Ectodermal cell (in vitro differentiated cells): ENCODE measurements at regions not wholly inside any gene's neighbourhood (a gene's known extent, or its start where the extent isn't known, plus 50 kb on each side); places are given as distances from the start of the nearest gene placed in this dataset.

Source experiments
- H3K27ac ChIP-seq: 2 replicates; pipeline ENCODE4 v1.7.0; 2013; ENCODE audit warnings: mild to moderate bottlenecking, low read depth, low read length; ENCODE audit not compliant: insufficient read depth, poor library complexity, severe bottlenecking
- H3K27me3 ChIP-seq: 2 replicates; pipeline ENCODE4 v1.7.0; 2013; ENCODE audit warnings: mild to moderate bottlenecking, low read length; ENCODE audit not compliant: insufficient read depth, control insufficient read depth, poor library complexity, severe bottlenecking
- H3K36me3 ChIP-seq: one replicate; pipeline ENCODE4 v1.7.0; 2013; ENCODE audit warnings: low read length; ENCODE audit not compliant: control insufficient read depth, insufficient read depth
- H3K4me1 ChIP-seq: one replicate; pipeline ENCODE4 v1.7.0; 2013; ENCODE audit warnings: low read length; ENCODE audit not compliant: control insufficient read depth, insufficient read depth
- H3K4me3 ChIP-seq: 2 replicates; pipeline ENCODE4 v1.7.0; 2013; ENCODE audit warnings: low read depth, low read length, control low read depth; ENCODE audit not compliant: insufficient read depth
- H3K9me3 ChIP-seq: 2 replicates; pipeline ENCODE4 v1.7.0; 2013; ENCODE audit warnings: mild to moderate bottlenecking, low read length, moderate library complexity; ENCODE audit not compliant: control insufficient read depth
- WGBS, 2 experiments: methylation state at CpG; one replicate each; pipeline ENCODE4 v1.1.7; 2013; ENCODE audit warnings: missing lambda C conversion rate in 2 of 2; 5-methylcytosine and 5-hydroxymethylcytosine counted together

DNA sequence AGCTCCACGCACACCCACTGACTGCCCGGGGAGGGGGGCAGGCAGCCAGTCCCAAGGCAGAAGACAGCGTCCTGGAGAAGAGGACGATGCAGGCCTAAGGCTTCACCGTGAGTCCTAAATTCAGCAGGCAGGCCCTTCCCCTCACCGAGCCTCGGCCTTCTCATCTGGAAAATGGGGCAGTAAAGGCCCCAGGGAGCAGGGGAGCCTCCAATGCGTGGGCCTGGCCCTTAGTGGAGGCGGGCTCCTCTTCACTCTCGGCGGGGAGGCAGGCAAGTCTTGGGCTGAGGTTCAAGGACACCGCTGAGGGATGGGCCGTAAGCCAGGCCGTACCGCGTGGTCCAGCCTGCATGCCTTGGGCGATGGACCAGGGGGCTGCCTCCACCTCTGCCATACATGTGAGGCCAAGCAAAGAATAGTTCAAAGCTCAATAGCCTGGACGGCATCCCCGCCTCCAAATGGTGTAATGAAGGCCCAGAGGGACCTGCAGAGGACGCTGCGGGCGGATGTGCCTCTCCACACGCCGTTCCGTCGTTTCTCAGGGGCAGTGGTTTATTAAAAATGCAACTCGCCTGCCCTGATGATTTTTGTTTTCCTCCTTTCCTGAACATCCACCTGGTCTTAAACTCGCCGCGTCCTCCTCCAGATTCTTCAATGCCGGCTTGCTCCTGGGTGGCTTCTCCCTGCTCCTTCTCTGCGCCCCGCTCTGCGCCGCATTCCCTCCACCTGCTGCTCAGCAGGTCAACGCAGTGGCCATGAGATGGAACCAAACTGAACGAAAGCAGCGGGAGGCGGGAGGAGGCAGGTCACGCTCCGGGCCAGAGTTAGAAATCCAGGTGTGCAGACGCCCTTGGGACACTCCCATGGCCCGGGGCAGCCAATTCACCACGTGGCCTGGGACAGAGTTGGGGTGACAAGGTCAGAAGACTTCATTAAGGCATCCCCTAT is 627.8 kb downstream of the TBC1D22A start:
- H3K4me3 ChIP-seq = no peak overlapping the region
- H3K9me3 ChIP-seq = peaks cover 7% of the 10 kb centered on the region
- H3K4me1 ChIP-seq = no peaks in the 10 kb centered on the region
- WGBS, 2 experiments = 82 to 83% methylated on average over 44 of the region's 44 CpGs
- no peak overlapping the region for H3K27ac ChIP-seq
- H3K27me3 ChIP-seq = no peaks in the 10 kb centered on the region
- H3K36me3 ChIP-seq = no peaks in the 10 kb centered on the region

DNA sequence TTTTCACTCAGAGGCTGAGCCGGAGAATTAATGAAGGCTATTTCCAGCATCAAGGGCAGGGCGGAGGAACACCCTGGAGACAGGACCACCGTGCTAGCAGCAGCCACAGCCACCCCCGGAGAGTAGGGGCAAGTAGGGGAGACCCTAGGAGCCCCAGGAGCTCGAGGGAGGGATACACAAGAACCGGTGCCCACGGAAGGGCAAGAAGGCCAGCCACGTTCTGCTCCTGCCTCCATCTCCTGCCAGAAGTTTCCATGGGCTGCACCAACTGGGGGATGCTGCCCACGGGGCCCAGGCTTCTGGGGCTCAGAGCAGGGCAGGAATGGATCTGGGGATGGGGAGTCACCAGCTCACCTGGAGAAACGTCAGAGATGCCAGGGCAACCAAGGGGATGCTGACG is 626.8 kb downstream of the TBC1D22A start:
- H3K9me3 ChIP-seq = peaks cover 7% of the 10 kb centered on the region
- no peaks in the 10 kb centered on the region for H3K36me3 ChIP-seq
- no peak overlapping the region for H3K27ac ChIP-seq
- H3K4me3 ChIP-seq = no peak overlapping the region
- H3K27me3 ChIP-seq = no peaks in the 10 kb centered on the region
- H3K4me1 ChIP-seq = no peaks in the 10 kb centered on the region
- WGBS, 2 experiments = 71% methylated on average over 11 of the region's 11 CpGs

DNA sequence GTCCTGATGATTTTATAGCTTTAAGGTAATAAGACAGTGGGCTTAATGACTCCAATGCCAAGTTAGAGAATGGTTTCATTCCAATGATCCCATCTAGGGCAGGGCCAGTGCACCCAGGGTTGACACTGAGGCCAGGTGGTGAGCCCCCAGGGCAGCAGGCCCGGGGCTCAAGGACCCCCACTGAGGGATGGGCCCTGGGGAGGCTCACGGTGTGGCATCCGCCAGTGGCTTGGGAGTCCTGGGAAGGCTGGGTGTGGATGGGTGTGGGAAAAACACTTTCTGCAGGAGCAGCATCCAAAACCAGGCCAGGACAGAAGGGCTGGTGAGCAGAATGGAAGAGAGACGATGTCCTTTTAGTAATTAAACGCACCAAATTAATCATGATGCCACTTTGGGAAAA is 626.3 kb downstream of the TBC1D22A start:
- 60 to 63% methylated on average over 5 of the region's 5 CpGs for WGBS, 2 experiments
- Histone ChIP-seq H3K27me3 (no peaks in the 10 kb centered on the region), H3K4me3 (no peak overlapping the region), H3K9me3 (peaks cover 11% of the 10 kb centered on the region), H3K27ac (no peak overlapping the region), H3K4me1 (no peaks in the 10 kb centered on the region), H3K36me3 (no peaks in the 10 kb centered on the region)

DNA sequence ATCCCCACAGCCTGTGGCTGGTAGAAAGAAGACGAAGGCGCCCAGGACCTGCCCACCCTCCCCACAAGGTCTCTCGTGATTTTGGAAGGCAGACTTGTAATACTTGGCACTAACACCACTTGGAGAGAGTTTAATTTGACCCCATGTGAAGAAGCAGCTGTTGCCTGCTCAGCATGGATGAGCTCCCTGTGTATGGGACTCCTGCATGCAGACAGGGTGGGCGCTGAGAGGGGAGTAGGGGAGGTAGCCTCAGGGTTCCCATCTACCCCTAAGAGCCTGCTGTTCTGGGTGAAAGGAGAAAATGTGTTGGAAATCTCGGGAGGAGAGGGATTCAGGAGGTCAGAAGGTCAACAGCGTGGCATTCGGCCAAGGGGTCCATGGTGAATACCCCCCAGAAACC is 625.9 kb downstream of the TBC1D22A start:
- no peaks in the 10 kb centered on the region for H3K27me3 ChIP-seq
- H3K4me3 ChIP-seq = no peak overlapping the region
- no peaks in the 10 kb centered on the region for H3K36me3 ChIP-seq
- H3K9me3 ChIP-seq = peaks cover 14% of the 10 kb centered on the region
- WGBS, 2 experiments = 76 to 77% methylated on average over 7 of the region's 7 CpGs
- no peaks in the 10 kb centered on the region for H3K4me1 ChIP-seq
- H3K27ac ChIP-seq = no peak overlapping the region

DNA sequence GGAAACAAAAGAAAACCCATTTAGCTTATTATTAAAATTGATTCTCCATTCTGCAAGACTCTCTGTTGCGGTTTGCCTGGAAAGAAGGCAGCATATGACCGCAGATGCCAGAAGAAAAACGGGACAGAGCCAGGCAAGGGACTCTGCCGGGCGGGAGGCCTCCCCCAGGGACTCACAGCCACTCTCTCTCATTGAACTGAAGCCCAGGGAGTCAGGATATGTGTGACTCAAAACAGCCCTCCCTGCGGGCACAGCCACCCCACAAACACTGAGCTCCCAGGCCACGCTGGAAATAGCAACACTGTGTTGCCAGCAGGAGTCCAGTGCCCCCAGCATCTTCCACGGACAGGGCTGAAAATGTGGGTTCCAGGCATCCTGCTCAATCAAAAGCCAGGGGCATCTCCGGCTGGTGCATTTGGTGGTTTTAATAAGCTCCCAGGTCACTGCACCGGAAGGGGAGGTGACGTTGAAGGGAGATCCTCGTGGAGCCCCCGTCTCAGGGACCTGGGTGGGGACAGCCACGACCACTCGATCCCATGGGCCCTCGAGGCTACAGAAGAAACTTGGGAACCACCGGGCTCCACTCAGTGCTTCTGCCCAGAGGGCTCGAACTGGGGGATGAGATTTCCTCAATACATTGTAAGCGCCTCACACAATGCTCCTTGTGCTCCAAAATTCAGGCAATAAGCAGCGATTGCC is 624.5 kb downstream of the TBC1D22A start:
- 81% methylated on average over 20 of the region's 20 CpGs for WGBS, 2 experiments
- H3K27me3 ChIP-seq = no peaks in the 10 kb centered on the region
- no peak overlapping the region for H3K27ac ChIP-seq
- H3K36me3 ChIP-seq = no peaks in the 10 kb centered on the region
- peaks cover 18% of the 10 kb centered on the region for H3K9me3 ChIP-seq
- H3K4me1 ChIP-seq = no peaks in the 10 kb centered on the region
- no peak overlapping the region for H3K4me3 ChIP-seq

DNA sequence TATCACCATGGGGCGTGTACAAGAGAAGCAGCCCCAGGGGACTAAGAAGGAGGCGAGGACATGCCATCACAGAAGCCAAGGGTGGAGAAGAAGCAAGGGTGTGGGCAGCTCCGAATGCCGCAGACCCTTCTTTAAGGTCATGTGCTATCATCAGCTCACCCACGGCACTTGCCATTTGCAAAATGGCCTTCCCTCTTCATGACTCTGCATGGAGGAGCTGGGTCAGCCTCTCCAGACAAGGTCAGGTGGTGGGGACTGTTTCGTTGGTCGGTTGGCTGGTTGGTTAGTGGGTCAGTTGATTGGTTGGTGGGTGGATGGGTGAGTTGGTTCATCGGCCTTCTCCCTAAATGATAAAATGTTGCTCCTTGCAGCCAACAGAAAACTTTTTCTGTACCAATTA is 622.5 kb downstream of the TBC1D22A start:
- Histone ChIP-seq H3K27ac (no peak overlapping the region), H3K4me1 (no peaks in the 10 kb centered on the region), H3K27me3 (no peaks in the 10 kb centered on the region), H3K36me3 (no peaks in the 10 kb centered on the region), H3K9me3 (peaks cover 15% of the 10 kb centered on the region), H3K4me3 (no peak overlapping the region)
- WGBS, 2 experiments = 69 to 76% methylated on average over 7 to 8 of the region's 8 CpGs

DNA sequence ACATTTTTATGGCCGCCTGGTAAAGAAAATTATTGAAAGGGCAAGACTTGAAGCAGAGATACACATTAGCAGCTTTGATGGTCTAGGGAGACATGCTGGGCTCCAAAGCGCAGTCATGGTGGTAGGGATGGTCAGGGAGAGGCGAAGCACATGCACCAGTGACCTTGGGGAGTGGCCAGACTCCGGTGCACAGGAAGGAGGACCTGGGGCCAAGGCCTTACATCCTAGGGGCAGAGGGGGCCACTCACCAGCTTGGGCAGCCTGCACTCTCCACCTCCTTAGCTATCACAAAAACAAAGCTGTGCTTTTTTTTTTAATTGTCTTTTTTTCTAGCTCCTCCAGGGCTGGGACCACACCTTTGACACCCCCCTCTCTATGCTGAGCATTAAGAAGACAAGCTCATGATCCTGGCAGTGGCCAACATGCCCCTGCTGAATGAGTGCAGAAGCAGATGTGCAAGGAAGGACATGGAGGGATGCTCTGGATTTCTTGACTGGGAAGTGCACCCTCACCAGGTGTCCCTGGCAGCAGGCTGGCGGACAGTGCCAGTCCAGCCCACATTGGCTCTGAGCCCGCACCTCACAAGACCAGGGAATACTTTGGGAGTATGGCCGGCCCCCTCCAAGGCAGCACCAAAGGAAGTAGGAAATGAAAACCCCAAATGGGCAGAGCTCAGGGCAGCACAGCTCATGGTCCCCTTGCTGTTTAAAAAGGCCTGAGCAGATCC is 619.9 kb downstream of the TBC1D22A start:
- H3K36me3 ChIP-seq = no peaks in the 10 kb centered on the region
- H3K4me1 ChIP-seq = no peaks in the 10 kb centered on the region
- peaks cover 13% of the 10 kb centered on the region for H3K9me3 ChIP-seq
- H3K27me3 ChIP-seq = no peaks in the 10 kb centered on the region
- no peak overlapping the region for H3K4me3 ChIP-seq
- H3K27ac ChIP-seq = no peak overlapping the region
- WGBS, 2 experiments = 80 to 83% methylated on average over 7 of the region's 7 CpGs

DNA sequence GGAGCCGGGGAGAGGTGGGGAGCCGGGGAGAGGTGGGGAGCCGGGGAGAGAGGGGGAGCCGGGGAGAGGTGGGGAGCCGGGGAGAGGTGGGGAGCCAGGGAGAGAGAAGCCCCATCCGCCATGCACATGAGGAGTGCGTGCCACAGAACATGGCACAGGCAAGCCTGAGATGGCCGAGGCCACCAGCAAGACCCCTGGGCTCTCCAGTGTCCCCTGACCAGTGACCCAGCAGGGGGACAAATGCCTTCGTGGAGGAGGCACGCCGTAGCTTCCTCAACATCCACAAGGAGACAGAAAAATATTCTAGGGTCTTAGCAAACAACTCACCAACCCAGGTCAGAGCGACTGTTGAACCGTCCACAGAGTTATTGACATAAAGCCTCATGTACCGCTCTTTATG is 618.8 kb downstream of the TBC1D22A start:
- WGBS, 2 experiments = 80 to 91% methylated on average over 14 of the region's 14 CpGs
- H3K27ac ChIP-seq = no peak overlapping the region
- no peaks in the 10 kb centered on the region for H3K27me3 ChIP-seq
- H3K4me1 ChIP-seq = no peaks in the 10 kb centered on the region
- no peak overlapping the region for H3K4me3 ChIP-seq
- H3K9me3 ChIP-seq = peaks cover 13% of the 10 kb centered on the region
- no peaks in the 10 kb centered on the region for H3K36me3 ChIP-seq

DNA sequence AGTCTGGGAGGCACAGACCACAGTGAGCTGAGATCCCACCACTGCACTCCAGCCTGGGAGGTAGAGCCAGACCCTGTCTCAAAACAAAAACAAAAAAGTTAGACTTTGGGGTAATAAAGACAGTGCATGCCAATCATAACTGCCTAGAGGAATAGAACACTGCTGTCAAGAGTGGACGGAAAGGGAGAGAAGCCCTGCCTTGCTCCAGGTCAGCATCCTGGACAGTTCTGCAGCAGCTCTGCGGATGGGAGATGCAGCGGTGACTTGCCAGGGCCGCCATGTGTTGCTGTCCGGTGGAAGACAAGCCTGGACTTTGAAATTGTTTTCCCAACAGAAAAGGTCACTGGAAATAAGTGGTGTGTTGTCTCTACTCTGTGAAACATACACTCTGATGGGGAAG is 618.2 kb downstream of the TBC1D22A start:
- 77 to 80% methylated on average over 5 of the region's 5 CpGs for WGBS, 2 experiments
- Histone ChIP-seq H3K4me3 (no peak overlapping the region), H3K27ac (no peak overlapping the region), H3K36me3 (no peaks in the 10 kb centered on the region), H3K27me3 (no peaks in the 10 kb centered on the region), H3K9me3 (peaks cover 13% of the 10 kb centered on the region), H3K4me1 (no peaks in the 10 kb centered on the region)

DNA sequence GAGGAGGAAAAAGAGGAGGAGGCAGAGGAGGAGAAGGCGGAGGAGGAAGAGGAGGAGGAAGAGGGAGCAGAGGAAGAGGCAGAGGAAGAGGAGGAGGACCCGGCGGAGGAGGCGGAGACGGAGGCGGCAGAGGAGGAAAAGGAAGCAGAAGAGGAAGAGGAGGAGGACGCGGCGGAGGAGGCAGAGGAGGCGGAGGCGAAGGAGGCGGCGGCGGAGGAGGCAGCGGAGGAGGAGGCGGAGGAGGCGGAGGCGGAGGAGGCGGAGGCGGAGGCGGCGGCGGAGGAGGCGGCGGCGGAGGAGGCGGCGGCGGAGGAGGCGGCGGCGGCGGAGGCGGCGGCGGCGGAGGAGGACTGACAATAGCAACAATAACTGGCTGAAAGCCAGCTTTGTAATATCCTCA is 616.6 kb downstream of the TBC1D22A start:
- Histone ChIP-seq H3K36me3 (no peaks in the 10 kb centered on the region), H3K9me3 (peaks cover 10% of the 10 kb centered on the region)

More for the DNA sequence above, 616.6 kb downstream of the TBC1D22A start:
- no peaks in the 10 kb centered on the region for H3K27me3 ChIP-seq
- no peak overlapping the region for H3K27ac ChIP-seq
- H3K4me1 ChIP-seq = no peaks in the 10 kb centered on the region
- no peak overlapping the region for H3K4me3 ChIP-seq
- WGBS, 2 experiments = 83 to 95% methylated on average over 21 to 25 of the region's 37 CpGs
